ENCODE measurements at regions not wholly inside any gene's neighbourhood (a gene's known extent, or its start where the extent isn't known, plus 50 kb on each side); places are given as distances from the start of the nearest gene placed in this dataset.

DNA sequence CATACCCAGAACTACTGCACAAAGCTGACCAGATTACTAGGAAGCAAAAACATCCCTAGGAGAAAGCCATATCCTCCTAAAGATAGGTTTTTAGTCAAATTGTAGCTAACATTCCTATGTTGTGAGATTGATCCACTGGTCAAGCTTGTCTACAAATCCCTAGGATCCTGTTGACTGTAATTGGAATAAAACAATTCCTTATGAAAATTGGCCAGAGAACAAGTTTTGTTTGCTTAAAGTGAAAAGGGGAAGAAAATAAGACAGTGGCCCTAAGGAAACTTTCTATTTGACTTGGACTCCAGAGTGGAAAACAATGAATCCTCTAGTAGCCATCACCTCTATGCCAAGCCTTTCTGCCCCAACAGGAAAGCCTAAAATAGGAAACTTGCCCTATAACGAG is 645.2 kb upstream of the USP24 start:
- TF ChIP-seq, protein P1, sequence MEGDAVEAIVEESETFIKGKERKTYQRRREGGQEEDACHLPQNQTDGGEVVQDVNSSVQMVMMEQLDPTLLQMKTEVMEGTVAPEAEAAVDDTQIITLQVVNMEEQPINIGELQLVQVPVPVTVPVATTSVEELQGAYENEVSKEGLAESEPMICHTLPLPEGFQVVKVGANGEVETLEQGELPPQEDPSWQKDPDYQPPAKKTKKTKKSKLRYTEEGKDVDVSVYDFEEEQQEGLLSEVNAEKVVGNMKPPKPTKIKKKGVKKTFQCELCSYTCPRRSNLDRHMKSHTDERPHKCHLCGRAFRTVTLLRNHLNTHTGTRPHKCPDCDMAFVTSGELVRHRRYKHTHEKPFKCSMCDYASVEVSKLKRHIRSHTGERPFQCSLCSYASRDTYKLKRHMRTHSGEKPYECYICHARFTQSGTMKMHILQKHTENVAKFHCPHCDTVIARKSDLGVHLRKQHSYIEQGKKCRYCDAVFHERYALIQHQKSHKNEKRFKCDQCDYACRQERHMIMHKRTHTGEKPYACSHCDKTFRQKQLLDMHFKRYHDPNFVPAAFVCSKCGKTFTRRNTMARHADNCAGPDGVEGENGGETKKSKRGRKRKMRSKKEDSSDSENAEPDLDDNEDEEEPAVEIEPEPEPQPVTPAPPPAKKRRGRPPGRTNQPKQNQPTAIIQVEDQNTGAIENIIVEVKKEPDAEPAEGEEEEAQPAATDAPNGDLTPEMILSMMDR (IDR thresholded peaks at IDR 0.05), result no peak
- TF ChIP-seq POLR2A (IDR thresholded peaks at IDR 0.05), result no peak

All from lower leg skin (tissue), 3 donors.